ENCODE measurements at regions not wholly inside any gene's neighbourhood (a gene's known extent, or its start where the extent isn't known, plus 50 kb on each side); places are given as distances from the start of the nearest gene placed in this dataset.

GRCh38 chr12:3973269-3973884 is 100.2 kb upstream of the PARP11 start:
- no peak for TF ChIP-seq REST (IDR thresholded peaks at IDR 0.05; ENCODE audit: low read depth)
- no peak for TF ChIP-seq TAF1 (IDR thresholded peaks at IDR 0.05; ENCODE audit: low read depth)
- no peak for TF ChIP-seq RAD21 (IDR thresholded peaks at IDR 0.05; ENCODE audit: low read depth)
- no peak for TF ChIP-seq EP300 (IDR thresholded peaks at IDR 0.05; ENCODE audit: borderline replicate concordance)
- no peak for TF ChIP-seq TCF12 (IDR thresholded peaks at IDR 0.05; ENCODE audit: low read depth)
- no peak for TF ChIP-seq CREB1 (IDR thresholded peaks at IDR 0.05; ENCODE audit: low read depth)
- no peak for TF ChIP-seq YY1 (IDR thresholded peaks at IDR 0.05; ENCODE audit: low read depth)
- TF ChIP-seq, protein P1, sequence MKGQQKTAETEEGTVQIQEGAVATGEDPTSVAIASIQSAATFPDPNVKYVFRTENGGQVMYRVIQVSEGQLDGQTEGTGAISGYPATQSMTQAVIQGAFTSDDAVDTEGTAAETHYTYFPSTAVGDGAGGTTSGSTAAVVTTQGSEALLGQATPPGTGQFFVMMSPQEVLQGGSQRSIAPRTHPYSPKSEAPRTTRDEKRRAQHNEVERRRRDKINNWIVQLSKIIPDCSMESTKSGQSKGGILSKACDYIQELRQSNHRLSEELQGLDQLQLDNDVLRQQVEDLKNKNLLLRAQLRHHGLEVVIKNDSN (IDR thresholded peaks at IDR 0.05): no peak
